ENCODE measurements at regions not wholly inside any gene's neighbourhood (a gene's known extent, or its start where the extent isn't known, plus 50 kb on each side); places are given as distances from the start of the nearest gene placed in this dataset.

DNA sequence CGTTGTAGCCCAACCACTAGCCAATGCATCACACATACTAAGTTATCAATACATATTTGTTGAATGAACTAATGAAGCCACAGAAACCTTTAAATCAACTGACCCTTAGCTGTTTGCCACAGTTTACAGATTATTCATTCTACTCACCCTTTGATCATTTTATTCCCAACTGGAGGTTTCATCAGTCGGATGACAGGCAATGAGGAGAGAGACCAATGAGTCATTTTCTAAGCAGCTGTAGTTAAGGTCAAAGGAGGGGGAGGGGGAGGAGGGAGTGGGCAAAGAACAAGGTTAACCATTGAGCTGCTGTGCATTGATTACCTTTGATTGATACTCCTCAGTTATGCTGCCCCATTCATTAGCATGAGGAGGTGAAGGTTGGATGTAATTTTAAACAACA, 469.5 kb downstream of the VRK1 start:
- DNase-seq (ENCODE audit: low spot score) = no peak

DNA sequence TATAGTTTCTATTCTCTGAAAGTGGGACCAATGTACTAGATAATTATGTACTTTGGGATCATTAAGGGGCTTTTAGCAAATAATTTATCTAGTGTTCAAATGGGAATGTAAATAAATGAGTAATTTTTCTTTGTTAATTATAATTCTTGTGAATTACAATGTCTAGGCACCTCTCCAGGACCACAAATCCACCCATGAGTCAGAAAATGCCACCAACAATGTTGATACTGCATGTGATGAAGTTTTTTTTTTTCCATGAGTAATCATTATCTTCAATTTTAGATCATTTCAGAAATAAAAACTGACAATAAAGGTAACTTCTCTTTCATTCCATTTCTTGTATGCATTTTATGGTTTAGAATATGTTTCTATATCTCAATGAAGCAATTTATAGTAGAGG, 470.3 kb downstream of the VRK1 start:
- no peak for DNase-seq (ENCODE audit: low spot score)

DNA sequence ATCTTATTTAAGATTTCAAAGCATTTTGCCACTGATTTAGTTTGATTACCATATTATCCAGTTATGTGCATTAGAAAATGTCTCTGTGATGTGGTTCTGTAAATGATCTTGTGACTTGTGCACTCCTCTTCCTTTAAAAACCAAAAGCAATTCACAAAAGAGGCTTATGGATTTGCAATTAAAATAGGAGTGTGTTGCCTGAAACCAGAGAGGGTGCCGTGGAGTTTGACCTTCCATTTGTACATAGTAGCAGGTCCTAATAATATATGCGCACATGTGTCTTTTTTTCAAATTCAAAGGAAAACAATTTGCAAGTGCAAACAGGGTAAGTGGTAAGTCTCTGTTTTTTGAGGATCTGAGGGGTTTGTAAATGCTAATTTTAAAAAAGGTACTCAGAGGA, 470.9 kb downstream of the VRK1 start:
- no peak for DNase-seq (ENCODE audit: low spot score)

DNA sequence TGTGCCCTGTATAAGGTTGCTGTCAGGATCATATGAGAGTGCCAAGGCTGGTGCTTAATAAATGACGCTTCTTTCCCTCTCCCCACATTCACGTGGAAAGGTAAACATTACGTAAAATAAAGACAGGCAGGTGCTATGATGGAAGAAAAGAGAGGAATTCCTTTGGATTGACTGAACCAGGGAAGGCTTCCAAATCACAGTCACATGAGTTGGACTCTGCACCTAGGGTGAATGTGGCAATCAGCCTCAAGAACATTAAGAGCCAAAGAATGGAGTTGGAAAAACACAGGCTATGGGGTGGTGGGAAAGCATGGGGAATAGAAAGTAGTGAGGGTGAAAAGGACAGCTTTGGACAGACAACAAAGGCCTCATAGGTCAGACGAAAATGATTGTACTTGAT, 473.1 kb downstream of the VRK1 start:
- no peak for DNase-seq (ENCODE audit: low spot score)

DNA sequence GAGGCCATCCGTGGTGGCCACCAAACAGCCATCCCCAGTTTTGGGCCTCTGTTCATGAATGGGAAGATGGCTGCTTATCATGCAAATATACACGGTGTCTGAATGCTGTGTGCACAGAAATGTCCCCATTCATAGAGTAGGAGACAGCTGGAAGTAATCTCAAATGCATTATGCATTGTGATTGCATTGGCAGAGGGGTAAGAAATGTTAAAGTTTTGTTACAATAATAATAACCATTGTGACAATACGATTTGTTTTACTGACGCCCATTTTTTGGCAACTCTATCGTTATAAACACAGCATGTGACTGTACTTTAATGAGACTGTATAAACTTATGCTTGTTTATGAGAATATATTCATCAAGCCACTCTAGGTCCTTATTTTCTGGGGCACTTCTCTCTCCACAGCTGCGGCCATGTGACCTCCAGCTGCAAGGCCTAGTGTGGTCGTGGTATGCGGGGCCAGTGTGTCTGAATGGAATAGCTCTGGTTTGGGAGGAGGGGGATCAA, 474.3 kb downstream of the VRK1 start:
- DNase-seq (ENCODE audit: low spot score) = no peak

DNA sequence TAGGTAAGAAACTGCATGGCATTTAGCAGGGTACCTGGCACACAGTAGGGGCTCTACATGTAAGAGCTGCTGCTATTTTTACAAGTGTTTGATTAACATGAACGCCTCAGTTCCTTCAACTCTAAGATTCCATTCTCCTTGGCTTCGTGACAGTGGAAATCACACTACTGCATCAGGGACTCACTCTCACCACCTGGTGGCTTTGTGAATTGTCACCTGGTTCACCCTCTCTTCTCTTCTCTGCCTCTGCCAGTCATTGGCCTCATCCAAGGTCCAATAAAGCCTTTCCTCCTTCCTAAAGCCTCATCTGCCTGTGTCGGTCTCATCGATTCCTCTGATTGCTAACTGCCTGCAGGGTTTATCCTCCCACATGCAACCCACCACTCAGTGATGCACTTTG, 476.4 kb downstream of the VRK1 start:
- no peak for DNase-seq (ENCODE audit: low spot score)

- no peak for DNase-seq (ENCODE audit: low spot score)
These were observed 477.4 kb downstream of the VRK1 start for GRCh38 chr14:97274626-97275025.

DNA sequence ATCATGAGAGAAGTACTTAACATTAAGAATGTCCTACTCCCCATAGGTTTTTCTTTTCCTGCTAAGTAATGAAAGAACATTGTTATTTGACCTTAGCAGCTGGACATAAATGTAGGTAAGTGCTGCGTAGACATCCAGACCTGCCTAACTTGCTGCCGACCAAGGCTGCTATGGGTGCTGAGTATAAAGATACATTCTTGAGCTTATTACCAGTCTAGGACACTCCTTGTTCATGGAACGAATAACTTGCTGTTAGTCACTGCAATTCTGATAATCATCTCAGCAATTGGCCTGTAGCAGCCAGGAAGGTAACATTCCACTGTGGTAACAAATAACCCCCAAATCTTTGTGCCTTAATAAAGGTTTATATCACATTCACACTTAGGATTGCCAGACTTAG, 478.1 kb downstream of the VRK1 start:
- no peak for DNase-seq (ENCODE audit: low spot score)

GRCh38 chr14:97276573-97276972, 479.4 kb downstream of the VRK1 start:
- DNase-seq (ENCODE audit: low spot score) = no peak

- no peak for DNase-seq (ENCODE audit: low spot score)
These were observed 480.5 kb downstream of the VRK1 start for GRCh38 chr14:97277711-97278110.

DNA sequence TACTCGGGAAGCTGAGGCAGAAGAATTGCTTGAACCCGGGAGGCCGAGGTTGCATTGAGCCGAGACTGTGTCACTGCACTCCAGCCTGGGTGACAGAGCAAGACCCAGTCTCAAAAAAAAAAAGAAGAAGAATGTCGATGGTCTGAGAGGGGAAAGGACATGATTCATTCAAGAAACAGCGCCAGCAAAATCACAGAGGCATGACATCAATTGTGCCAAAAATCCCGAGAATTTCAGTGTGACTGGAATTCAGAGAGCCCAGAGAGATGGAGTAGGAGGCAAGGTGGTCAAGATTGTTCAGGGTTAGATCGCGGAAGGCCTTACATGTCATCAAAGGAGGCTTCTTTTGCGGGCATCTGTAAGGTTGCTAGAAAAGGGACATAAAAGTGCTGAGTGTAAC, 483.3 kb downstream of the VRK1 start:
- DNase-seq (ENCODE audit: low spot score) = no peak

- DNase-seq (ENCODE audit: low spot score) = no peak
These were observed 484.6 kb downstream of the VRK1 start for GRCh38 chr14:97281741-97282140.

DNA sequence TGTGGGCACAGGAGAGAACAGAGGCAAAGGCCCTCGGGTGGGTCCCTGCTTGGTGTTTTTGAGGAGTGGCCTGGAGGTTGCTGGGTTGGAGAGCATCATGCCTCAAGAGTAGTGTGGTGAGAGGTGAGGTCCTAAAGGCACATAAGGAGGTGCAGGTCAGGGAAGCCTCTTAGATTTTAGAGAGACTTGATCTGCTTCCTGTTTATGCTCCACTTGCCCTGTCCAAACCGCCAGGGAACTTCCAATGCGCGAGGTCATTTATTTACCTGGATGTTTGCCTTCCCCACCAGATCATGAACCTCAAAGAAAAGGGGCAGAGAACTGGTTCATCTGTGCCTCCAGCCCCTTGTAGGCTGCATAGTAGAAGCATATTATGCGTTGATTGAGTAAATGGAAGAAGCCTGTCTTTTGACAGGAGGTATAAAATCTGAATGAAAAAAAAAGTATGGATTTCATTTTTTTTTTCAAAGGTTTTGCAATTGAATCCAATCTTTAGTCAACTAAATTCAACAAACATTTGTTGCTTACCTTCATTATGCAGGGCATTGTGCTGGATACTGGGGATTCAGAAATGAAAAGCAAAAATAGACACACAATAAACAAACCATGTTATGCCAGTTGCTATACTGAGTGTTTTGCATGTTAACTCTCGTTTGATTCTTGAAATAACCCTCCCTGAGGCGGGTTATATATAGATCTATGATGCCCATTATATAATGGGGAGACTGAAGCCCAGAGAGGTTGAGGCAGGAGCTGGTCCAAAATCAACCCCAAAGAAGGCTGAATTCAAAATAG, 485.2 kb downstream of the VRK1 start:
- no peak for DNase-seq (ENCODE audit: low spot score)

GRCh38 chr14:97283005-97283403, 485.8 kb downstream of the VRK1 start:
- DNase-seq (ENCODE audit: low spot score) = no peak

DNA sequence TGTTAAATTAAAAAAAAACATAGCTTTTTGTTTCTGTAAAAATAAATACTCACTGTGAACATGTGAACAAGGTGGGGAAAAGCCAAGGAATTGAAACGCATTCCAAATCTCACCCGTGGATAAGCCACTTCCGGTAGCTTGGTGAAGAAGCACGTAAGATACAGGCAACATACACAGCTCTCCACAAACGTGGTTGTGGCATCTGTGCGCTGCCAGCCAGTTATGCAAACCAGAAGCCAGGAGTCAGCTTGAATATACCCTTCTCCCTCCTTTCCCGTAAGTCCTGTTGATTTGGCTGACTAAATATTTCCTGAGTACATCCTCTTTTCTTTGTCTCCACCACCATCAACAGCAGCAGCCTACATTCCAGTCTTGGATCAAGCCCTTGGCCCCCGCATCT, 486.2 kb downstream of the VRK1 start:
- no peak for DNase-seq (ENCODE audit: low spot score)

DNA sequence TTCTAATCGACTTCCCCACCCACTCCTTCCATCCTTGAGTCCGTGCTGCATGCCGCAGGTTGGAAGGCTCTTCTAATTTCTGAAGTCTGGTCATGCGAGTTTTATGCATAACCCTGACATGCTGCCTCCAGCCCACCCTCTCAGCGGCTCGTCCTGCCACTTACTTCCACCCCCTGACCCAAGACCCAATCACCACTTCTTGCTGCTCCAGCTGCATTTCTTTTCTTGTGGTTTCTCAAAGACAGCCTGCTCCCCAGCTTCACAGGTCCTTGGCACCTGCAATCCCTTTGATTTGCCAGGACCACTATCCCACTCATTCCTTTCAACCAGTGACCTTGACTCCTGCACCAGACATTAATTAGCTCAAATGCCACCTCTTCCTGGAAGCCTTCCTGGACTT, 486.7 kb downstream of the VRK1 start:
- no peak for DNase-seq (ENCODE audit: low spot score)

DNA sequence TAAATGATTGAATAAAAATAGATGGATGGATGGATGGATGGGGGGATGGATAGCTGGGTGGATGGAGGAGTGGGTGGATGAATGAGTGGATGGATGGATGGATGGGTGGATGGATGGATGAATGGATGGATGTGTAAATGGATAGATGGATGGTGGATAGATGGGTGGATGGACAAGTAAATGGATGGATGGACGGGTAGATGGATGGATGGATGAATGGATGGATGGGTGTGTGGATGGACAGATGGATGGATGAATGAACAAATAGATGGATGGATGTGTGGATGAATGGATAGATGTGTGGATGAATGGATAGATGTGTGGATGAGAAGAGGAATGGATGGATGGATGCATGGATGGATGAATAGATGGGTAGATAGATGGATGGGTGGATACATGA, 490.8 kb downstream of the VRK1 start:
- DNase-seq (ENCODE audit: low spot score) = no peak

- no peak for DNase-seq (ENCODE audit: low spot score)
These were observed 492.9 kb downstream of the VRK1 start for GRCh38 chr14:97290065-97290464.

GRCh38 chr14:97290977-97291376, 493.8 kb downstream of the VRK1 start:
- DNase-seq (ENCODE audit: low spot score) = no peak

DNA sequence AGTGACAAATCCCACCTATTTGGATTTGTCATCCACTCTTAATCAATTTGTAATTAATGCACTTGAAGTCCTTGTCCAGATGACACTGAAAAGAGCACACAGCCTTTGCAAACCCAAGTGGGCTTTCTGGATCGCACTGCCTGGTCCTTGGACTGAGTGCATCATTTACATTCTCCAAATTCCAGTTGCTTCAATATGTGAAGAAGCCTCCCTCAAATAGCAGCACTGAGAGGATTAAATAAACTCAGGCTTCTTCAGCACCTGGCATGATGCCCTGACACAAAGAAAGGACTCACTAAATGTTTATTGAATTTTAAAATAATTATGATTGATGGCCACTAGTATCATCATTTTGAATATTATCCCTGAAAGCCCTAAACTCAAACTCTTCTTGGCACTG, 496.5 kb downstream of the VRK1 start:
- DNase-seq (ENCODE audit: low spot score) = no peak

DNA sequence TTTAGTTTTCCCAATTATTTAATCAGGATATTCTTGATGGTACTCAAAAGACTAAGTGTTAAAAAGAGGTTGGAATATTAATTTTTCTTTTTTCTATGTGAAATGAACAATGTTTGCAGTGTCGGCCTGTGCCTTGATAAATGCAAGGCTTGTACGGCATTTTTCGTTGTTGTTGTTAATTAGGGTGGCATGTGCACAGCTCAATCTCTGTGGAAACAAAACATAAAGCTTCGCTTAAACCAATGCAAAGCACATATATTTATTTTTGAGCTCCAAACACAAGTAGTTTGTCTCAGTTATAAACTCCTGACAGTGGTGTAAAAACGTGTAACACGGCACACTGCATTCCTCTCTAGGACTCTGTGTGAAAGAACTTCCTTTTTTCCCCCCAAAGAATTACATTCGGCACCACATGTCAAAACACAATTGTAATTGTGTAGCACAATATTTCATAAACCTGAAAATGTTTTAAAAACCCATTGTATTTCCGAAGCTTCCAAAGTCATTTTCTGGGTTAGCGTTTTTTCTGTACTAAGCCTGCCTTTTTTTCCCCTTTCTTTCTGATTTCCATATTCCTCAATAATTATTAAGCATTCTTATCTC, 498.0 kb downstream of the VRK1 start:
- DNase-seq (ENCODE audit: low spot score) = no peak

DNA sequence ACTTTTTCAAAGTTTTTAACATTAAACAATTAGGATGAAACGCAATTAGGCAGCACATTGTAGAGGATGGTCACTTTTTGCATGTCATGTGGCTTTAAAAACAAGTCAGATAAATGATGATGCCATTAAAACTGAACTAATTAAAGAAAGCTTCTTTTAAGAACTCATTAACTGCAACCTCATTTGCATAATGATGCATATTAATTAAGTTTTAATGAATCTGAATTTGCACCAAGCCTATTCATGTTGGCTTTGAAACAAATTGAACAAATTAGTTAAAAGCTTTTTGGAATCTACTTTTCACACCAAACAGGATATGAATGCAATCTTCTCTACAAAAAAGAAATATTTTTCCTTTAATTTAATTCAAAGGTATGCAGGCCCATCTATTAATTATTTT, 499.0 kb downstream of the VRK1 start:
- no peak for DNase-seq (ENCODE audit: low spot score)

DNA sequence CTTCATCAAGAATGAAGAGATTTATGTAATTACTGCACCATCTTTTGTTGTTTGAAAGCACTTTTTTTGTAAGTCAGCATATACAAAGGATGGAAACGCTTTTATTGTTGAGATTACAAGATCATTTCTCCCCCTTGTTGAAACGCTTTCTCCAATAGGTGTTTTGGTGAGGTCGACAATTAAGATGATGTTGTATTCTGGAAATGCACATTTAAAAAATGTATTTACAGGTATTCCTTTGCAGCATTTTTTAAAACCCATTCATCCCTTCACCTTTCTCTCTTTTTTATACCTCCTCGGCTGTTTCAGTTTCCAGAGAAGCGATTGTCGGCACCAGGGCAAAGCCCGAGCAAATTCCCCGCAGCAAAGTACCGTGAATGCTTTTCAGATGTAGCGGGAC, 499.9 kb downstream of the VRK1 start:
- DNase-seq (ENCODE audit: low spot score) = no peak

DNA sequence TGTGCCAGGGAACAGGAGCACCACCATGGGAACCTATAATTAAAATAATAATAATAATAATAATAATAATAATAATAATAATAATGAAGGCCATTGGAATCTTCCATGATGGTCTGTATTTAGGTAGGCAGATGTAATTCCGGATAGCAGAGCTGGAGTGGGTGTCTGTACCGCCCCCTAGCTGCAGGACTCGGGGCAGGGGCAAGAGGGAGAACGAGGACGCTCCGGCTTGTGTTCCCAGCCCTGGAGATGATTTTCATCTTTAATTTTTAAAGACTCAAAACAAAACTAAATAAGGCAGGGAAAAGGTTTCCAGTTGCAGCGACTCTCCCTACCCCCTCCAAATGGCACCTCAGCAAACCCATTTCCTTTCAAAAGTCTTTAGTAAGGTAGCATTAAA, 501.1 kb downstream of the VRK1 start:
- DNase-seq (ENCODE audit: low spot score) = no peak
